Umbilical cord (tissue), 1 donor: ENCODE measurements at regions not wholly inside any gene's neighbourhood (a gene's known extent, or its start where the extent isn't known, plus 50 kb on each side); places are given as distances from the start of the nearest gene placed in this dataset.

Experiments
- DNase-seq: peaks from one replicate; pipeline ENCODE4 v3.0.0-alpha.2; 2015; ENCODE audit warnings: low spot score

- no peak for DNase-seq
Observed at GRCh38 chr10:78162853-78163252, 129.2 kb downstream of the RPS24 start.

- no peak for DNase-seq
Observed at GRCh38 chr10:78164702-78165101, 131.0 kb downstream of the RPS24 start.

- no peak for DNase-seq
Observed at GRCh38 chr10:78165172-78165571, 131.5 kb downstream of the RPS24 start.

- DNase-seq = peak; percentile 29
Observed at GRCh38 chr10:78165617-78166016, 132.0 kb downstream of the RPS24 start.

- DNase-seq = no peak
Observed at GRCh38 chr10:78166261-78166660, 132.6 kb downstream of the RPS24 start.

GRCh38 chr10:78169214-78169613 is 135.6 kb downstream of the RPS24 start:
- no peak for DNase-seq

- no peak for DNase-seq
Observed at GRCh38 chr10:78170026-78170475, 136.4 kb downstream of the RPS24 start.

- DNase-seq = no peak
Observed at GRCh38 chr10:78171633-78172400, 138.2 kb downstream of the RPS24 start.

- DNase-seq = no peak
Observed at GRCh38 chr10:78173360-78174015, 139.8 kb downstream of the RPS24 start.

GRCh38 chr10:78175444-78176015 is 141.9 kb downstream of the RPS24 start:
- peak; percentile 34 for DNase-seq

GRCh38 chr10:78176320-78177317 is 143.0 kb downstream of the RPS24 start:
- DNase-seq = no peak

- no peak for DNase-seq
Observed at GRCh38 chr10:78177491-78178185, 144.0 kb downstream of the RPS24 start.

- no peak for DNase-seq
Observed at GRCh38 chr10:78178397-78178796, 144.7 kb downstream of the RPS24 start.

- DNase-seq = peak; percentile 85
Observed at GRCh38 chr10:78178940-78179339, 145.3 kb downstream of the RPS24 start.

- no peak for DNase-seq
Observed at GRCh38 chr10:78179886-78180705, 146.4 kb downstream of the RPS24 start.

GRCh38 chr10:78181381-78182055 is 147.9 kb downstream of the RPS24 start:
- DNase-seq = no peak

- DNase-seq = no peak
Observed at GRCh38 chr10:78182841-78183240, 149.2 kb downstream of the RPS24 start.

GRCh38 chr10:78184851-78185692 is 151.4 kb downstream of the RPS24 start:
- DNase-seq = no peak

GRCh38 chr10:78185693-78186055 is 152.0 kb downstream of the RPS24 start:
- no peak for DNase-seq
